Activated T-helper 1 cell treated with anti-CD3 and anti-CD28 coated beads, Interleukin-2, amount 50 U/mL, for 16 hours (primary cell): ENCODE measurements at regions not wholly inside any gene's neighbourhood (a gene's known extent, or its start where the extent isn't known, plus 50 kb on each side); places are given as distances from the start of the nearest gene placed in this dataset.

ENCODE experiments used
- DNase-seq, 2 donors: peaks; one replicate each; pipeline ENCODE4 v3.0.0-alpha.2; 2020; ENCODE audit warnings: low read depth in 1 of 2, low spot score in 1 of 2

- no peak for DNase-seq
Observed at GRCh38 chr7:130878785-130879184, 144.8 kb upstream of the KLF14 start.

DNA sequence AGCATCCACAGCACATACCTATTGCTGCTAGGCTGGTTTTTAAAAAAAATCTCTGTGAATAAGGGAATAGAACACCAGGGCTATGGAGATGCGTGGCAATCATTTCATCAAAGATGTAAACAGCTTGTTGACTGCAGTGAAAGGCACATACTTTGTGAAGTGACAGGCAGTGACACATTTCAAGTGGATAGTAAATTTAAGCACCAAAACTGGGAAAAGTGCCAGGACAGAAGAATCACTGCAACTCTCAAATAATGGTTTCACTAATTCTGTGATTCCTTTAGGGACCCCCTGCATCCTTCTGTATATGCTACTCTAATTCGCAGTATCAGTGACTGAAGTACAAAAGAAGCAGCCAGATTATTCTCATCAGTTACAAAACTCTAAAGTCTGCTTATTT, 145.2 kb upstream of the KLF14 start:
- no peak for DNase-seq

DNA sequence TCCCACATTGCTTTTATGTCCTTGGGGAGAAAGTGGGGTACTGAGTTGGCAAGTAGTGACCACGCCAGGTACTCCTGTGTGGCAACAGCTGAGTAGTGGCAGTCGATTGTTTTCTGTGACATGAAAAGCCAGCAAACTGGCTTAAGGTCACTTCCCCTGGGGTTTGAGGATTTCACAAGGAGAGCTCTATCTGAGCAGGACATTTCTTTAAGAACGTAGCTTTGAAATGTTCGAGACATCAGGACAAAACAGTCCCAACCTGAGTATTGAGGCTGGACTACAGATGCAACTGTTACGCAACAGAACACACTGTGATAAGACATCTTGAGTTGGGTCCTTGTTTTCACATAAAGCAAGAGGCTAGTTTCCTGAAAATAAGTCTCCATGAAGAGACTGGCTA, 146.7 kb upstream of the KLF14 start:
- DNase-seq: no peak

GRCh38 chr7:130881091-130881798, 147.2 kb upstream of the KLF14 start:
- DNase-seq: no peak

DNA sequence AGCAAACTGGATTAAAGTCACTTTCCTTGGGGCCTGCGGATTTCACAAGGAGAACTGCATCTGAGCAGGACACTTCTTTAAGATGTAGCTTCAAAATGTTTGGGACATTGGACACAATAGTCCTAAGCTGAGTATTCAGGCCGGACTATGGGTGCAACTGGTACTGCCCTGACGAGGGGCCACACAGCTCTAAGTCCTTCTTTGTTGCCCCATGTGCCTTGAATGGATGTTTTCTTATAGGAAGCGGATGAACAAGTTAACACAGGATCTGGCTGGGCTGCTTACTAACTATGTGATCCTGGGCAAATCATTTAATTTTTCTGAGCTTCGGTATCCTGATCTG, 147.8 kb upstream of the KLF14 start:
- no peak for DNase-seq

DNA sequence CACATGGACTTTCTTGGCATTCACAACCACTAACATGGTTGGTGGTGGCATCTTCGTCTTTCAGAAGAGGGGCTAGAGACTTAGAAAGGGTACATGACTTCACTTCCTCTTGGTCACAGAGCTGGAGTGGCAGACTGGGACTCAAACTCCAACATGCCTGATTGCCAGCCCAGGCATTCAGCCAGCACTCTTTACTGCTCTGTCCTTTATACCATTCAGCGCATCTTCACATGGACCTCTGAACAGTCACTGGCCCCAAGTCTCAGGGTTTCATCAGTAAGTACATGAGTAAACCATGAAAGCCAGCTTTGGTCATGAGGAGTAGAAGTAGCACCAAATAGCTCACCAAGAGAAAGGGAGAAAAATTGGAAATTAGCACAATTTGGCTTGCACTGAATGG, 148.4 kb upstream of the KLF14 start:
- no peak for DNase-seq

GRCh38 chr7:130883928-130884327, 149.9 kb upstream of the KLF14 start:
- no peak for DNase-seq

GRCh38 chr7:130884437-130885417, 150.7 kb upstream of the KLF14 start:
- DNase-seq: no peak

DNA sequence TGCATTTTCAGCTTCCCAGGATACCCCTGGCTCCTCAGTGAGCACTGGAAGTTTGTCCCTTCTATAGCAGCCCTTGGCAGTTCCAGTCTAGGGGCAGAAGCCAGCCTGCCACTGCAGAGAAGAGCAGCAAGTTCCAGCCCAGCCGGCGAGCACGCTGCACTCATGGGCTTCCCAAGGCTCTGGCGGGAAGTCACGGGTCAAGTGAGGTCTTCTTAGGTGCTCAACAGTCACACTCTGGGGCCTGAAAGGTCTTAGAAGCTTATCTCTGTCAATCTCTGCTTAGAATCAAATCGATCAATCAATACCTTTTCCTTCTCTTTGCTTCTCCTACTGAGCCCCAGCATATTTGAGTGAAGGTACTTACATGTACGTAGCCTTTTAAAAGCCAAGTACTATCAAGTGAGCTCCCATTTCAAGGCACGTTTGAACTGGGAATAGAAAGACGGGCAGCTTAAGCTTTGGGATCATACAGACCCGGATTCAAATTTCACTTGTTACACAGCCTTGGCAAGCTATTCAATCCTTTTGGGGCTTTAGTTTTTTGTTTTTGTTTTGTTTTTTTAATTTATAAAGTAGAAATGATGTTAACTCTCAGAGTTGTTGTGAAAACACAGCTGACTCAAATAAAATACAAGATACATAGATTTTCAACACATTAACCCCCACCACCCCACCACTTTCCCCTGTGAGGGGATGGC, 152.6 kb upstream of the KLF14 start:
- no peak for DNase-seq

GRCh38 chr7:130887182-130887956, 153.4 kb upstream of the KLF14 start:
- no peak for DNase-seq

DNA sequence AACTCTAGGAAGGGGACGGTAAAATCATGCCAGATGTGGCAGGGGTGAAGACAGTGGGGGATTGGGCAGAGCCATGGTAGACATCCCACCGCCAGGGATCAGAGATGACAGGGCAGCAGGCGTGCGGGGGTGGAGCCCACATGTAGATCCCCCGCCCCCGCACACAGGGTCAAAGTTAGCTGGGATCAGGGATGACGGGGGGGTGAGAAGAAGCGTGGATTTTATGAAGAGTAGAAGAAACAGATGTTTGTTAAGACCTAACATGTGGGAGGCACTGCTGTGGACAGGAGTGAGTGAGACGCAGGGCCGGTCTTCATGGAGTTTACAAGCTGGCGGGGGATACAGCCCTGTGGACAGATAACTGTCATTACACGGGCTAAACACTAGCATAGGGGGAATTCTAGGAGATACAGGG, 154.0 kb upstream of the KLF14 start:
- DNase-seq: no peak

- DNase-seq: no peak
Observed at GRCh38 chr7:130888468-130888867, 154.5 kb upstream of the KLF14 start.

GRCh38 chr7:130890176-130891020, 156.4 kb upstream of the KLF14 start:
- DNase-seq: no peak

GRCh38 chr7:130891254-130892094, 157.5 kb upstream of the KLF14 start:
- DNase-seq: no peak

GRCh38 chr7:130893441-130893894, 159.5 kb upstream of the KLF14 start:
- no peak for DNase-seq

DNA sequence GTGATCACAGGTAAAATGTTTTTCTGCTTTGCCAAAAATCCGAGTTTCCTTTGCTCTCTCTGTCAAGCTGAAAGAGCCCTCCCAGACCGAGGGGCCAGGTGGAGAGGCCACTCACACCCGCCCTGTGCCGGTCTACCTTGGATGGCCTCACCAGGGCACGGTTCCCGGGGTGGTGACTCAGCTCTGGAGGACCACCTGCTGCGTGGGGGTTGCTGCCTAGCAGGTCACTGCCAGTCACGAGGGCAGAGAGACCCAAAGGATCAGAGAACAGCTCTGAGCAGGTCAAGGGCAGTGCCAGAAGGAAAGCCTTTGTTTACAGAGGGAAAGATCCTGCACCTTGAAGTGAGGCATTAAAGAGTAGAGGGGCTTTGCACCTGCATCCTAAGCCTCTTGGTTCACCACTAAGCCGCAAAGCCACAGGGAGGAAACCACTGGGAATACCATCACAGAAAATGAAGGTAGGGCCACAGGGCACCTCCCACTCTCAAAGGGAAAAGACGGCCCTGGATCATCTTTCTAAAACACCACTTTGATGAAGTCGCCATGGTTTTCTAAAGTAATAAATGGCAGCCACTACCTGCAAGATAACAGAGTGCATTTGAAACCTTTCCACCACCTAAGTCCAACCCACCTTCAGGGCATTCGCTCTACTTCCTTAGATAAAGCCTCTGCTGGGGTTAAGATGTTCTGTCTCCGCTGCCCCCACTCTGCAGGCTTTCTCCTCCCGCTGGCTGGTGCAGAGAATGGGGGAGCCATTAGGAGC, 160.3 kb upstream of the KLF14 start:
- no peak for DNase-seq

GRCh38 chr7:130894909-130895750, 161.1 kb upstream of the KLF14 start:
- no peak for DNase-seq
